GM21447 (cell line): ENCODE measurements at regions not wholly inside any gene's neighbourhood (a gene's known extent, or its start where the extent isn't known, plus 50 kb on each side); places are given as distances from the start of the nearest gene placed in this dataset.
"Not testable (repeated sequence)": the region's sequence is repeated elsewhere in the genome, so short reads cannot be mapped to it uniquely, and the experiment has no call there.

Experiments used
- ATAC-seq: cut with Tn5 transposase; IDR thresholded peaks from one replicate; pipeline ENCODE4 v1.9.1; 2021; ENCODE audit not compliant: unreplicated experiment

DNA sequence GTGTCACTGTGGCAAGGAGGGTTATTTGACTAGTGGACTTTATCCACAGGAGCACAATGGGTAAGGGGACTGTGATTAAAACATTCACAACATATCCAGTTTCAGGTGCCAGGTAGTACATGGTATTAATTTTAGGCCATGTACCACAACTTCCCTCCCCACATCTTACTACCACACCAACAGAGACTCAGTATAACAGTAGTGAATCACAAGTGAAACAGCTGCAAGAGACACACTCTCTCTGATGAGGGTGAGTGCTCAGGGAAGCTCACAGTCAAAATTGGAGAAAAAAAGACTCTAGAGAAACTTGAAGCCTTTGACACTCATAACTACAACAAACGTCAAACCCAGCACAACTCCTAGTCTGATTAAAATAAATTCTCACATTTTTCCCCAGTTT lies 367.6 kb upstream of the GYPC start:
- no peak for ATAC-seq

DNA sequence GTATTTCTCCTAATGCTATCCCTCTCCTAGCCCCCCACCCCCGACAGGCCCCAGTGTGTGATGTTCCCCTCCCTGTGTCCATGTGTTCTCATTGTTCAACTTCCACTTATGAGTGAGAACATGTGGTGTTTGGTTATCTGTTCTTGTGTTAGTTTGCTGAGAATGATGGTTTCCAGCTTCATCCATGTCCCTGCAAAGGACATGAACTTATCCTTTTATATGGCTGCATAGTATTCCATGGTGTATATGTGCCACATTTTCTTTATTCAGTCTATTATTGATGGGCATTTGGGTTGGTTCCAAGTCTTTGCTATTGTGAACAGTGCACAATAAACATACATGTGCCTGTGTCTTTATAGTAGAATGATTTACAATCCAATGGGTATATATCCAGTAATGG lies 362.0 kb upstream of the GYPC start:
- not testable (repeated sequence) for ATAC-seq

DNA sequence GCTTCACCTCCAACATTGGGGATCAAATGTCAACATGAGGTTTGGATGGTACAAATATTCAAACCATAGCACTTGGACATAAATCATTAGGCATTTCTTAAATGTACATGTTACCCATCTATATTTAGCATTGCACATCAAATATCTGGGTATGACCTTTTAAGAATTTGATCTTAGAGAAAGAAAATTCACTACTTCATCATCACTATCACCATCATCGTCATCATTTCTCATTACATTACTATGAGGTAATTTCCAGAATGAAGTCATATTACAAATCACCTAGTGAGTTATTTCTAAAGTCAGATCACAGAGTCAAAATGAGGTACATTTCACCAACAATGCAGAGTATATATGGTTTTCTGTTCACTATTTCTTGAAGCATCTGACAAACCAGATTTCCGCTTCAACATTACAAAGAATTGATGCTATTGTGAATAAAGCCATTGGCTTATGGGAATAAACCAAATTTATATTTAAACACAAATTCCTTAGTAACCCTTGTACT lies 356.4 kb upstream of the GYPC start:
- no peak for ATAC-seq

DNA sequence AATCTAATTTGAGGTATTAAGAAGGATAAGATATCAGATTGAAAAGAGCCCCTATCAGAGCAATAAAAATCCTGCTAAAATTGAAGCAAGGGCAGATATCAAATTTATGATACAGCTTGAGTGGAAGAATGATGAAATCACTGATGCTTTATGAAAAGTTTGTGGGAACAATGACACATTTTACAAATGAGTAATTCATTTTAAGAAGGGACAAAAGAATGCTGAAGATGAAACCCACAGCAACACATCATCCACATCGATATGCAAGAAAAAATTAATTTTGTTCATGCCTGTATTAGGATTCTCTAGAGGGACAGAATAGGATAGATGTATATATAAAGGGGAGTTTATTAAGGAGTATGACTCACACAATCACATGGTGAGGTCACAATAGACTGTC lies 355.6 kb upstream of the GYPC start:
- no peak for ATAC-seq

DNA sequence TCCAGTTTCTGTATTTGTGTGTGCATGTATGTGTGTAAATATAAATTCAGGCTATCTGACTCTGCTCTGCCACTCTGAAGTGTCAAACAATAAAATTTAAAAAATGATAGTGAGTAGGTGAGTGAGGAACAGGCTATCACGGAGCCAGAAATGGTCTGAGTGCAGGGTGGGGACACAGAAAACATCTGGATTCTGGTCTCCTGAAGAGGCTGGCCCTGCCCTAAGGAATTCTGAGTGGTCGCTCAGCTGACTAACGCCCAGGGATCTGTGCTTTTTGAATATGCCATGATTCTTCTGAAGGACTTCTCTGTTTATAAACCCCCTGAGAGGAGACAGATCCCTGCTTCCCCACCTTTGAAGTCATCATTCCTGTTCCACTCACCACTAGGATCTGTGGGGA lies 353.9 kb upstream of the GYPC start:
- ATAC-seq = no peak

DNA sequence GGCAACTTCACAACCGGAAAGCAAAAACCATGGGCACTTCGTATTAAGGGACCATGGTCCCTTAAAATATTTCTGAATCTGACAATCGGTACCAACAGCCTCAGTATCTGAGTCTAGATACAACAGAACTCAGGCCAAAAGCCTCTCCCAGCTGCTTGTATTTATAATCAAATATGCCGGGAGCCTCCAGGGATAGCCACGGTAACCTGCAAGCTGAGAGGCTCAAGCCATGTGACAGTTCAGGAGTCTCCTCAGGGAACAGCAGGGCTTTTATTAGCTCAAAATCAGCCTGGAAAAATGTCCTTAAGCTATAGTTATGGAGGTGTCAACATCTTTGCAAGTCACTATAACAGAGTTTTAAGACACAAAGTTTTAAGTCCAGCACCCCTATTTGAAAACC lies 352.8 kb upstream of the GYPC start:
- ATAC-seq = no peak

DNA sequence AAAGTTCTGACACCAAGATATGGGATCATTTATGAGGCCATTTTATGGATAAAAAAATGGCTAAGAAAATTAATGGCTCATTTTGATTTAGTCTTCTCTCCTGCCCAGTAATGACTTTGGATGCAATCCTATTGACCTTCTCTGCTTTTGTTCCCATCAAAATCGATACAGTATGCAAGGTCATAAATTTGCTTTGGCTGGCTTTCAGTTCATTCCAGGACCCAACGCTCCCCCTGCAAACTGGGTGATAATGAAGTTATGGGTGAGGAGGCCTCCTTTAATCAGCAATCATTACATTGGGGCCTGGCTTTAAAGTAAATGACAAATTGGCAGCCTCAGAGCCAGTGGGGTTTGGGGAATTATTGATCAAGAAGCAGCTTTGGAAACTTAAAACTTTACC lies 351.8 kb upstream of the GYPC start:
- no peak for ATAC-seq

DNA sequence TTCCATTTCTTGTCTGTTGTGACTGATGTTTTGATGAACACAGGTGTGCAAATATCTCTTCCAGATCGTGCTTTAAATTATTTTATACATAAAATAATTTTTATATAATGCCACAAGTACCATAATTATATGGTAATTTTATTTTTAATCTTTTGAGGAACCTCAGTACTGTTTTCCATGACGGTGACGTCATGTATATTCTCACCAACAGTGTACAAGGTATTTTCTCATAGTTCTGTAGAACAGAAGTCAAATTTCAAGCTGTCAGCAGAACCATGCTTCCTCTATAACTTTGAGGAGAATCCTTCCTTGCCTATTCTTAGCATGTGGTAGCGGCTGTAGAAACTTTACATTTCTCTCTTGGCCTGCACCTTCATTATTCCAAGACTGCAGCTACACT lies 349.4 kb upstream of the GYPC start:
- ATAC-seq = no peak

DNA sequence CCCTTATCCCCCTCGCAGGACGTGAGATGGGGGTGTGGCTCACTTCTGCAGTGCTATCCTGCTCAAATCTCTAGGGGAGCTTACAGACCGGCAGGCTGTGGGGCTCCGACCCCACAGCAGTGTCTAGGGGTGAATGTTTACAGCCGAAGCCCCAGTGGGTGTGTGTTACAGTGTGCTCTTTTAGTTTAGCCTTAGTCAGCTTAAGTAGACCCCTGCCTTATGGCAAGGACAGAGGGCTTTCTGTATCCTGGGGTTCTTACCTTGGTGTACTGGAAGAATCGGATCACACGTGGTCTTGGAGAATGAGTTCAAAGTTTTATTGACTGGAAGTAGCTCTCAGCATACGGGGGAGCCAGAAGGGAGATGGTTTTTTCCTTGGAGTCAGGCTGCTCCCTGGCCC lies 348.2 kb upstream of the GYPC start:
- no peak for ATAC-seq

DNA sequence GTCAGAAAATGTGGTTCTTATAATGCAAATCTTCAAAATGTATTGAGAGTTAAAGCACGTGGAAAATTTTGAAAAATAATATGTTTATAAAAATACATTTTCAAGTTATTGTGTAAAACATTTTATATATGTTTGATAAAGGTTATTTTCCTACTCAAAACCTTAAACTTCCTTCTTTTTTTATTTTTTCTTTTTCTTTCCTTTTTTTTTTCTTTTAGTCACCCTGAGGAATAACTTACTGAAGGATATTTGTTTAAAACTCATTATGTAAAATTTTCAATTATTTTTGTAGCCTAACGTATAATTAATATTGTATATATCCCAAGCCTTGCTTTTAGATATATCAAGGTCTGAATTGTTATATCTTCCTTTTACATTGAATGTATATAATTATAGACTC lies 346.8 kb upstream of the GYPC start:
- ATAC-seq = no peak

DNA sequence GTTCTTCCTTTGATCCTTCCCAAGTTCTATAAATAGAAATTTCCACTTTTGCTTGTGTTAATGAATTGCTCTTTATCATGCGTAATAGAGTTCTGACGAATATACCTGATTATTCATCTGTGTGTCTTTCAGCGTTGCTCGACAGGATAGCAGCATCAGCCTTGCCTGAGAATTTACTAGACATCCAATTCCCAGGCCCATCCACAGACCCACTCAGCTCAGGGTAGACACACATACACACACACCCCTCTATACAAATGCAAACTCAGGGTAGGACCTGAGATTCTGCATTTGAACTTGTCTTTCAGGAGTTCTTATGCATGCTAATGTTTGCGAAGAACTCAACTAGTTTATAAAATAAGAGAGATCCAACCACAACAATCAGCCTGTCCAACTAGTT lies 343.4 kb upstream of the GYPC start:
- ATAC-seq = no peak

DNA sequence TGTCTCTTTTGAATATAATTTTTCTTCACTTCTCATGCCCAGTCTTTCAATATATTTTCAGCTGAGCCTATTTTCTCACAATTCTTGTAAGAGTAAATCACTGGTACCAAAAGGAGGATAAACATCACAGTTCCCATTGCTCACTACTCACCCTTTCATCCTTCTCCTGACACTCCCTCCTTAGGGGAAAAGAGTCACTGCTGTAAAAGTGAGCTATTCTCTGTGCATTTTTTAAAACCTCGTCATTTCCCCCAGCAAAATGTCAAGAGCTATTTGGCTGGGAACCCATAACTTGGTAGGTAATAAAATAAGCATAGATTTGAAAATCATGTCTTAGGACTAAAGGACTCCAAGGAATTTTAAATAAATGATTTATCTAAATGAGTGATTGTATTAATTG lies 340.1 kb upstream of the GYPC start:
- ATAC-seq = no peak

DNA sequence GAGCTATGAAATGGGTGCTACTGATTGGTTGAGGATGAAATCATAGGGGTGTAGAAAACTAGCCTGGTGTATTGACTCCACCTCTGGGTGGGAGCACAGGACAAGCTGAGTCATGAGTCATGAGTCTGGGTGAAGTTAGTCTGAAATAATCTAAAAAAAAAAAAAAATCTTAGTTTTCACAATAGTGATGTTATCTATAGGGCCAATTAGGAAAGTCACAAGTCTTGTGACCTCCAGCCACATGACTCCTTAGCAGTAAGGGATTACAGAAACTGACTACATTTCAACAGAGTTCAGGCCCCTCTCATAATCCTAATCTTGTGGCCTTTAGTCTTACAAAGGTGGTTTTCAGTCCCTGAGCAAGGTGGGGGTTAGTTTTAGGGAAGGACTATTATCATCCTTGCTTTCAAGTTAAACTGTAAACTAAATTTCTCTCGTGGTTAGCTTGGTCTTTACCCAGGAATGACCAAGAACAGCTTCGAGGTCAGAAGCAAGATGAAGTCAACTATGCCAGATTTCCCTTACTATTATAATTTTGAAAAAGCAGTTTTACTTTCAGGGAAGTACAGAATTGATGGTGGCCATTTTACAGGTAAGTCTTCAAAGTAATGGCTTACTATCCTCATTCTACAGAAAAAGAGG lies 338.0 kb upstream of the GYPC start:
- ATAC-seq = no peak

DNA sequence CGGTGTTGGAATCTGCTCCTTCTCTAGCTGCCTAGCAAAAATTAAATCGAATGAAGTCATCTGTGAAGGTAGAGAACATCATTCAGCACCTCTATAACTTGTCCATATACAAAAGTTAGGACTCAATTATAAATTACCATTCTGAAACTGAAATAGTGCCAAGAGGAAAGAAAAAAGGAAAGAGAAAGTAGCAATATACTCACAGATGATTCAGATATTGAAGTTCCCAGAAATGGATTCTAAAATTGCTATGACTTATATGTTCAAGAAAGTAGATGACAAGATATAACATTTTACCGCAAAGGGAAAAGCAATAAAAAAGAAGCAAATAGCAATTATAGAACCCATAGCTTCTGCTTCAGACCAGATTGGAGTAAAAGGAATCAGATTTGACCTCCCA lies 333.6 kb upstream of the GYPC start:
- no peak for ATAC-seq

DNA sequence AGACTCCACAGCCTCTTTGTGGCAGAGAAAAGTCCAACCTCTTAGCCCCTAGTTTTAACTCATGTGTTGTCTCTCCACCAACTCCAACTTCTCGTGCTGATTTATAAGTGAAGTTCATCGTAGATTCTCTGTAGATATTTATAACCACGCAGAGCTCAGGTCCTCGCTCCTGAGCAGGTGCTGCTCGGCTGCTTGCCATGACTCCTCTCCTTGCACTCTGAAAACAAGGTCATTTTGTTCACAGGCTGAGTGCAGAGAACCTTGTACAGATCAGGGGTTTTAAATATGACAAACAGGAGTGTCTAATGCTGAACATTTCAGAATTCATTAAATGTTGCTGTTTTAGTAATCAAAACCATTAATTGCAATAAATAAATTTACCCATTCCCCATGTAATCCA lies 330.8 kb upstream of the GYPC start:
- ATAC-seq = no peak

DNA sequence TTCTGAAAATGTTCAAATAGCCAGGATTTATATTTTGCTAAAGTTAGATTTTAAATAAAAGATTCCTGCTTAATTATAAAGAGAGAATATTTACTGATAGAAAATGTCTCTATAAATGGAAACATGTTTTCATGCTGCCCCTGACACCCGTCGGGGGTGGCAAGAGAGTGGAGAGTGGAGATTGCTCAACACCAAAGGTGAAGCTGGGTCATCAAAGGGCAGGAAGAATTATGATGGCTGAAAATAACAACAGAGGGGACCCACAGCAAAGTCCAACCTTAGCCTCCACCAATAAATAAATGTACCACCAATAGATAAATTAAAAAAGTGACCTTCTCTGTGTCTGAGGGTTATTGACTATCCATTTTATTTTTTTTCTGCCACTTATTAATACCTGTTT lies 326.8 kb upstream of the GYPC start:
- ATAC-seq = no peak

DNA sequence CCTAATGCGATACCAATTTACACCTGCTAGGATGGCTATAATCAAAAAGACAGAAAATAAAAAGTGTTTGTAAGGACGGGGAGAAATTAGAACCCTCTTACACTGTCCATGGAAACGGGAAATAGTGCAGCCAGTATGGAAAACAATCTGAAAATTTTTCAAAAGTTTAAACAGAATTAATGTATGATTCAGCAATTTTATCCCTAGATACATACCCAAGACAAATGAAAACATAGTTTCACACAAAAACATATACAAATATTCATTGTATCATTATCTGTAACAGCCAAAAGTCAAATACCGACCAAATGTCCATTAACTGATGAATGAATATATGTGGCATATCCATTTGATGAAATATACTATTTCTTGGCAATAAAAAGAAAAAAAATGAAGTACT lies 313.5 kb upstream of the GYPC start:
- ATAC-seq = no peak

DNA sequence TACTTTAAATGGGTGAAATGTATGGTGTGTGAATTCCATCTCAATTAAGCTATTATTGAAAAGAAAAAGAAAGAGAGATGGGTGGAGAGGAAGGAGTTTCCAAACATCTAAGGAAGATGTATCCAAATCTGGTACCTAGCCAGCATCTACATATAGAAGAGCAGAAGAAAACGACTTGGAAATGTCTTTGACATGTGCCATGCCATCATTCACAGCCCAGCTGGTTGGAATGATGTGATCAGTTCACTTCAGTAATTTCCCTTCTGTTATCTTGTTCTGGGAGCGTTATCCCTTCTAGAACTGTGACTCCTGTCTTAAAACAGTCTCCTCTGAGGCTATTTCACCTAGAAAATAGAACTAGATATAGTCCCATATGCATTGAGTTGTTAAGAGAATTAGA lies 312.8 kb upstream of the GYPC start:
- ATAC-seq = no peak

DNA sequence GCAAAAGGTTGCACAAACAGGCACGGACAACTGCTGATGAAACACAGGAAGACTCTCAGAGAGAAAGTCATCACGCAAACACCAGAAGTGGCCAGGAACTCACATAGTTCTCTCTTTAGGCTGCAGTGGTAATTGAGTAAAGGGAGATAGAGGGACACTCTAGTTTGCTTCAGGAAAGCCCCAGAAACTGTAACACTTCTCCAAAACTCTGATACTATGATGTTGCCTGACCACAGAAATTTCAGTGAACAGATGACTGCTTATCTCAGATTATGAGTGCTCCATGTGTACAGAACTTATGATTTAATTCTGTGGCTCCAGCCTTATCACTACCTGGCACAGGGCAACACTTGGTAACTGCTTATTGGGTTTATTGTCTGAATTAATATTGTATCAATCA lies 311.5 kb upstream of the GYPC start:
- peak; percentile 57 for ATAC-seq

DNA sequence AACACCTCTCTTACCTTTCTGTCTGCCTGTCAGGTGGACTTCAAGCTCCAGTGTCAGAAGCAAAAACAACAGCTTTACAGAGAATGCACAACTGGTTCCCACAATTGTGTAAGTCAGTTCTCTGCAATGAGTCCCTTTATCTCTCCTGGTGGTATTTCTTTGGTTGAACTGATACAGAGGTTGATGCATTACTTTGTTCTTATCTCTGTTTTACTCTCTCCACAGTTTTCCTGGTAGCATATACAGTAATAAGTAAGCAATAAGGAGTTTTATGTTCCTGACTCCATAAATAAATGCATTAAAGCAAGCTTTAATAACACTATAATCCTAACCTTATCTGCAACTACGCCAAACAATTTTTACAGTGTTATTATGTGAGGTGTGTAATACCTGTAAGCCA lies 310.3 kb upstream of the GYPC start:
- ATAC-seq = no peak

DNA sequence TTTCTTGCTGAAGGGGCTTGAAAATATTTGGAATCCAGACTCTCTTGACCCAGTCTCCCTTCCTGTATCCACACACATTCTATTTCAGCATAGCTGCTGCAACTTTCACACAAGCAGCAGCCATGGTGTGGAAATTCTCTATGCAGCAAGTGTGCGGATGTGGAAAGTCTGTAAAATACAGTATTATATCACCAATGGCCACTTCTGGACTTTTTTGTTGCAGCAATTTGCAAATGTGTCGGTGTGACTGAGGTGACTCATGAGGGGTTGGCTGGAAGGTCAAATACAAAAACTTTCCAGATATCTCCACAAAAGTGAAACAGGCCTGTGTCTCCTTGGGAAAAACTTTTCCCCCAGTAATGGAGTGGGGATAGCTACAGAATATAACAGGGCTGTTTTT lies 299.3 kb upstream of the GYPC start:
- ATAC-seq = no peak

DNA sequence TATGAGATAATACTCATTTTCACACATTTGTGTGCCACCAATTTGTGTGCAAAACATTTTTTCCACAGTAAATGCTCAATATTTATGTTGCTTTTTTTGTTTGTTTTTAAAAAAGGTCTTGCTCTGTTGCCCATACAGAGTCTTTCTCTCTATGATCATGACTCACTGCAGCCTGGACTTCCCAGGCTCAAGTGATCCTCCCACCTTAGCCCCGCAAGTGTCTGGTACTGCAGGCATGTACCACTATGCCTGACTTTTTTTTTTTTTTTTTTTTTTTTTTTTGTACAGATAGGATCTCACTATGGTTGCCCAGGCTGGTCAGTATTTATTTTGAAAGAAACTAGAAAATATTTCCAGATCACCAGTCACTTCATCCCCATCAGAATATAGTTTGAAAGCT lies 297.8 kb upstream of the GYPC start:
- no peak for ATAC-seq

DNA sequence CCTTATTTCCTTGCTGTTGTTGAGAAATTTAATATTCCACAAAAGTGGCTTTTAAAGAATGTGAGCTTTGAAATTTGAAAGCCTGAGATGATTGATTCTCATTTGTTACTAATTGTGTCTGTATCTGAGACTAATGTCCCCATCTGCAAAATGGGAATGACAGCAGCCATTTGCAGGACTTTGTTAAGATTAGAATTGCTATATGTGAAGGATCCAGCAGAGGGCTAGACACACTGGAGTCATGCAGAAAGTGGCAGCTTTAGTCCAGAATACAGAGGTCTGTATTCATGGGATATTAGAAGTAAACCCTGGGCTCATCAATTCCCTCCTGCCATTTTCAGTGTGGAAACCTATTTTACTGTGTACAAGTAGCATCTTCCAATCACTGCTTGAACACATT lies 296.5 kb upstream of the GYPC start:
- ATAC-seq = peak; percentile 63

DNA sequence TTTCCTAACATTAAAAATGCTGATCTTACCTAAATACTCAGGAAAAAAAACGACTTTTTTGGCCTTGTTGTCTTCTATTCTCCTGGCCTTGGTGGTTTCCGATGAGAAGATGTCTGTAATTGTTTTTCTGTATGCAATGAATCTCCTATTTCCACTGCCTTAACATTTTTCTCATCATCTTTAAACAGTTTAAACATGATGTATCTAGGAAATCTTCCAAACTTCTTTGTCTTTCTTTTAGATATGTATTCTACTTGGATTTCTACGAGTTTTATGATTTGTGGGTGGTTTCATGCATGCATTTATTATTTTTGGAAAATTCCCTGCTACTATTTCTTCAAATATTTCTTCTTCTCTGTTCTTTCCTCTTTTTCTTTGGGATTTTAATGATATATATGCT lies 288.6 kb upstream of the GYPC start:
- no peak for ATAC-seq
